ENCODE measurements at regions not wholly inside any gene's neighbourhood (a gene's known extent, or its start where the extent isn't known, plus 50 kb on each side); places are given as distances from the start of the nearest gene placed in this dataset.

GRCh38 chr2:144281476-144281875 lies 238.4 kb downstream of the ZEB2 start:
- H3K4me1 ChIP-seq = no peaks in the 10 kb centered on the region
- no peaks in the 10 kb centered on the region for H3K9me3 ChIP-seq (replicated peaks)
- TF ChIP-seq CTCF (IDR thresholded peaks at IDR 0.05; ENCODE audit: borderline replicate concordance) = no peak
- H3K27ac ChIP-seq (replicated peaks) = no peak overlapping the region
- H3K4me3 ChIP-seq = no peak overlapping the region
- DNase-seq = no peak
- no peaks in the 10 kb centered on the region for H3K36me3 ChIP-seq
- intact Hi-C loops (cut with micrococcal nuclease) = no loop called here
- H3K27me3 ChIP-seq (ENCODE audit: low read depth) = no peaks in the 10 kb centered on the region

- Histone ChIP-seq H3K27me3 (ENCODE audit: low read depth) (no peaks in the 10 kb centered on the region), H3K9me3 (replicated peaks) (no peaks in the 10 kb centered on the region), H3K36me3 (no peaks in the 10 kb centered on the region), H3K27ac (replicated peaks) (no peak overlapping the region), H3K4me1 (peaks cover 7% of the 10 kb centered on the region), H3K4me3 (no peak overlapping the region)
- no peak for DNase-seq
- no peak for TF ChIP-seq CTCF (IDR thresholded peaks at IDR 0.05; ENCODE audit: borderline replicate concordance)
- intact Hi-C loops (cut with micrococcal nuclease) = no loop called here
These were observed 239.9 kb downstream of the ZEB2 start for GRCh38 chr2:144280009-144280408.

DNA sequence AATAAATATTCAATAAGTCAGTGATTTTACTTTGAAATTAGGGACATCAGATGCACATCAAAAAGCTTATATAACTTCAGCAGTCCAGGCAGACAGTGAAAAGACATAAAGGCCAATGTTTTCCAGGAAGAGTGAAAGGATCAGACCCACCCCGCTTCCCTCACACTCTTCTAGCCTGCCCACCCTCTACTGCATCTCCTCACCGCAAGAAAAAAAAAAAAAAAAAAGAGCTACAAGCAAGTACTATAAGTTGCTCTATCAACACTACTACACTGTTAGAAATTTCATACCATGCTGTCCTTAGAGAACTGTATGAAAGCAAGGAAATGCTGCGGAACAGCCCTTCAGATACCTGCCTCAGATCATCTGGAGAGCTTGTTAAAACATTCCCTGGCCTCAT lies 240.8 kb downstream of the ZEB2 start:
- no peak overlapping the region for H3K4me3 ChIP-seq
- no peaks in the 10 kb centered on the region for H3K36me3 ChIP-seq
- H3K27ac ChIP-seq (replicated peaks) = no peak overlapping the region
- TF ChIP-seq CTCF (IDR thresholded peaks at IDR 0.05; ENCODE audit: borderline replicate concordance) = no peak
- H3K9me3 ChIP-seq (replicated peaks) = no peaks in the 10 kb centered on the region
- peaks cover 14% of the 10 kb centered on the region for H3K4me1 ChIP-seq
- no peak for DNase-seq
- intact Hi-C loops (cut with micrococcal nuclease) = no loop called here
- no peaks in the 10 kb centered on the region for H3K27me3 ChIP-seq (ENCODE audit: low read depth)

DNA sequence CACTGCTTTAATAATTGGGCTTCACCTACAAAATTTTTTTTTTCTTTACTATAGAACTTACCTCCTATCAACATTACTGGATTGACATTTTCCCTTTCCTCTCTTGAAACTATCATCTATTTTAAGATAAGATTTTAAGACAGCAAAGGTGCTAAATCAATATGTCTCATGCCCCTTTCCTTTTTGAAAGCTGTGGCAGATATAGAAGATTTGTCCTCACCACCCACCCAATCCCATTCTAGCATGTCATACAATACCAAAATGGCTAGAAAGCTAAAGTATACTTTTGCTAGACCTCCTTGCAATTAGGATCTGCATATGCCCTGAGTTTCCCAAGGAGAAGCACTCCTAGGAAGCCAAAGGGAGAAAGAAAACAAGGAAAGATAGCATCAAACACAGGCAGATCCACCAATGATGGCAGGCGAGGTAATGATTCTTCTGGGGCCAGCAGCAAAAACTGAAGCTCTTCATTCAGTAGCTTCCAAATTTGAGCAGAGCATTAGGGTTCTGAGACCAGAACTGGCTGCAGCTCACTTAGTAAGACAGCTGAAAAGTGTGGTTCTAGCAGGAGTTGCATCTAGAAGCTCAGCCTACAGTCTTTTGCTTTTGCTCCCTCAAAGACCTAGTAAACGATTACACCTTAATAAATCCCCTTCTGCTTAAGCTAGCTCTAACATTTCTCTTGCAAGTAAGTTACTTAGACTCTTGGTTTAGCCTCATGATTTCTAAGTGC lies 242.1 kb downstream of the ZEB2 start:
- Histone ChIP-seq H3K4me1 (peaks cover 18% of the 10 kb centered on the region), H3K36me3 (no peaks in the 10 kb centered on the region), H3K9me3 (replicated peaks) (no peaks in the 10 kb centered on the region), H3K27me3 (ENCODE audit: low read depth) (no peaks in the 10 kb centered on the region), H3K4me3 (no peak overlapping the region), H3K27ac (replicated peaks) (no peak overlapping the region)
- DNase-seq = no peak
- TF ChIP-seq CTCF (IDR thresholded peaks at IDR 0.05; ENCODE audit: borderline replicate concordance) = no peak
- intact Hi-C loops (cut with micrococcal nuclease) = no loop called here

- intact Hi-C loops (cut with micrococcal nuclease) = no loop called here
- H3K4me3 ChIP-seq = no peak overlapping the region
- no peak overlapping the region for H3K27ac ChIP-seq (replicated peaks)
- H3K36me3 ChIP-seq = no peaks in the 10 kb centered on the region
- no peaks in the 10 kb centered on the region for H3K9me3 ChIP-seq (replicated peaks)
- no peak for TF ChIP-seq CTCF (IDR thresholded peaks at IDR 0.05; ENCODE audit: borderline replicate concordance)
- no peak for DNase-seq
- H3K4me1 ChIP-seq = peaks cover 27% of the 10 kb centered on the region
- H3K27me3 ChIP-seq (ENCODE audit: low read depth) = no peaks in the 10 kb centered on the region
These were observed 244.6 kb downstream of the ZEB2 start for GRCh38 chr2:144275340-144275739.
